HG02981 (cell line): ENCODE measurements at regions not wholly inside any gene's neighbourhood (a gene's known extent, or its start where the extent isn't known, plus 50 kb on each side); places are given as distances from the start of the nearest gene placed in this dataset.

Experiments
- ATAC-seq: cut with Tn5 transposase; IDR thresholded peaks from one replicate; pipeline ENCODE4 v1.9.1; 2021; ENCODE audit warnings: mild to moderate bottlenecking, moderate library complexity; ENCODE audit not compliant: unreplicated experiment

GRCh38 chr6:138691595-138692057, 81.9 kb upstream of the CCDC28A start:
- no peak for ATAC-seq

GRCh38 chr6:138692058-138692977, 81.3 kb upstream of the CCDC28A start:
- ATAC-seq, result peak; percentile 66

DNA sequence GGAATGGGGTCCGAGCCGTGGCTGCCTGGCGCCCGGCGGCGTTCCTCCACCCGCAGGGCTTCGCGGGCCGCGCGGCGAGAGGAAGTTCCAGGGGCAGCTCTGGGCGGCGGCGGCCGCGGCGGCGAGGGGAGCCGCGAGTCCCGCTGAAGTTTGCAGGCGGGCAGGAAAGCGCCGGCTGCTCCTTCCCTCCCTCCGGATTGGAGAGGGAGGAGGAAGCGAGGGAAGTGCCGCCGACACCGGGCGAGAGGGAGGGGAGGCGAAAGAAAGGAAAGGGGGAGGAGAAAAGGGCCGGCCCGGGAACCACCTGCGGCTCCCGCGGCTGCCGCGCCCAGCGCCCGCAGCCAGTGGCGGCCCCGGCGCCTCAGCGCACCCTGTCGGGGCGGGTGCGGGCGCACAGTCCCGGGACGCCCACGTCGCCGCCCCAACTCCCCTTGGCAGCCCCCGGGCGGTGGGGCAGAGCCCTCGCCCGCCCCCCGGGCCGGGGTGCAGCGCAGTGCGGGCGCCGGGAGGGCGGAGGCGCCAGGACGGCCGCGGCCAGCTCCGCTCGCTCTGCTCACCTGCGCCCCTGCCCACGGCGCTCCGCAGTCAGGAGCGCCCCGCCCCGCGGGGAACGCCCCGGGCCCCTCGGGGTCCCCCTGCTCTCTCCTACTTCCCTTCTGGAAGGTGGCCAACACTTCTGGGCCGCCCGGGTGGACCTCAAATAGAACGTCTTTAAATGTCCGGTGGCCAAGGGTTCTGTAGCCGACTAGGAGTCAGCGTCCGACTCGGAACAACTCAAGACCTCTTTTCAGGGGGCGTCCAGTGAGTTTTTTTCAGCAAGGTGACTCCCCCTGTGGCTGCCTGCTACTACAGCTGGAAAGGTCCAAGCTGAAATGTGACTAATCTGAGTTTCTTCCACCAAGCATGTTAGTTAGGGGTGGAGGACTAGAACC, 80.3 kb upstream of the CCDC28A start:
- ATAC-seq, result peak; percentile 37

DNA sequence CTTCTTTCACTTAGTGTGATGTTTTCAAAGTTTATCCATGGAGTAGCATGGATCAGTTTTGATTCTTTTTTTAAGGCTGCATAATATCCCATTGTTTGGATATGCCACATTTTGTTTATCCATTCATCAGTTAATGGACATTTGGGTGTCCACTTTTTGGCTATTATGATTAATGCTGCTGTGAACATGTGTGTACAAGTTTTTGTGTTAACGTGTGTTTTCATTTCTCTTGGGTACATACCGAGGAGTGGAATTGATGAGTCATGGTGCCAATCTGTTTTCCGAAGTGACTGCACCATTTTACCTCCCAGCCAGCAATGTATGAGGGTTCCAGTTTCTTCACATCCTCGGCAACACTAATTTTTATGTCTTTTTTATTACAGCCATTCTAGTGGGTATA, 78.4 kb upstream of the CCDC28A start:
- ATAC-seq, result no peak

DNA sequence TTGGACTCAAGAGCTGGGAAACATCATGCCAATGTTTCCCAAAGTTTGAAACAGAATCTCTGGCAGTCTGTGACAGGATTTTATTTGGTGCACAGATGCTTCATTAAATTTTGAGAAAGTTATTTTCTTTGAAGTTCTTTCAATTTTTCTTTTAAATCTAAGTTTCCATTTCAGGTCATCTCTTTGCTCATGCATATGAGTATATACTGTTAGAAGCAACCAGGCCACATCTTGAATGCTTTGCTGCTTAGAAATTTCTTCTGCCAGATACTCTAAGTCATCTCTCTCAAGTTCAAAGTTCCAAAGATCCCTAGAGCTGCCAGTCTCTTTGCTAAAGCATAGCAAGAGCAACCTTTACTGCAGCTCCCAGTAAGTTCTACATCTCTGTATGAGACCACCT, 59.1 kb upstream of the CCDC28A start:
- no peak for ATAC-seq

DNA sequence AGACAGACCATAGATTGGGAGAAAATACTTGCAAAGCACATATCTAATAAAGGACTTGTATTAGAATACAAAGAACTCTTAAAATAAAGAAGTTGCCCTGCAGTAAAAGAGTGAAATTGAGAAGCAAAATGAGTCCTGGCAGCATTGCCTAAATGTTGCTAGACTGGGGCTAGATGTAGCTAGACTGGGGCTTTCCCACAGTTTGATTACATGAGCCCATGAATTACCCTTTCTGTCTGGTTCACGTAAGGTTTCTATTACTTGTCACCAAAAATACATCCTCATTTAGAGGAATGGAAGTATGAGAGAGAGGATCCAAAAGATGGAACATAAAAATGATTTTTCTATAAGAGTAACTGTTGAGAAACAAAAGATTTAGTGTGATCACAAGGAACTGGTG, 57.6 kb upstream of the CCDC28A start:
- ATAC-seq, result no peak

- no peak for ATAC-seq
Observed at GRCh38 chr6:138716971-138717665, 56.5 kb upstream of the CCDC28A start.

GRCh38 chr6:138719011-138719635, 54.4 kb upstream of the CCDC28A start:
- ATAC-seq, result no peak

GRCh38 chr6:138719744-138720143, 53.8 kb upstream of the CCDC28A start:
- no peak for ATAC-seq

GRCh38 chr6:138722425-138723371, 50.9 kb upstream of the CCDC28A start:
- ATAC-seq, result peak; percentile 52
